HL-60 (cell line): ENCODE measurements at regions not wholly inside any gene's neighbourhood (a gene's known extent, or its start where the extent isn't known, plus 50 kb on each side); places are given as distances from the start of the nearest gene placed in this dataset.

Experiments used
- SPI1 ChIP-seq: IDR thresholded peaks from 2 replicates; pipeline ENCODE4 v1.6.1; 2012; ENCODE audit warnings: low read depth, mild to moderate bottlenecking, borderline replicate concordance
- TF ChIP-seq, protein P1 (sequence below): IDR thresholded peaks from one replicate; pipeline ENCODE4 v1.5.1; 2011; ENCODE audit warnings: low read length, control low read depth, inconsistent platforms; ENCODE audit not compliant: insufficient read depth

DNA sequence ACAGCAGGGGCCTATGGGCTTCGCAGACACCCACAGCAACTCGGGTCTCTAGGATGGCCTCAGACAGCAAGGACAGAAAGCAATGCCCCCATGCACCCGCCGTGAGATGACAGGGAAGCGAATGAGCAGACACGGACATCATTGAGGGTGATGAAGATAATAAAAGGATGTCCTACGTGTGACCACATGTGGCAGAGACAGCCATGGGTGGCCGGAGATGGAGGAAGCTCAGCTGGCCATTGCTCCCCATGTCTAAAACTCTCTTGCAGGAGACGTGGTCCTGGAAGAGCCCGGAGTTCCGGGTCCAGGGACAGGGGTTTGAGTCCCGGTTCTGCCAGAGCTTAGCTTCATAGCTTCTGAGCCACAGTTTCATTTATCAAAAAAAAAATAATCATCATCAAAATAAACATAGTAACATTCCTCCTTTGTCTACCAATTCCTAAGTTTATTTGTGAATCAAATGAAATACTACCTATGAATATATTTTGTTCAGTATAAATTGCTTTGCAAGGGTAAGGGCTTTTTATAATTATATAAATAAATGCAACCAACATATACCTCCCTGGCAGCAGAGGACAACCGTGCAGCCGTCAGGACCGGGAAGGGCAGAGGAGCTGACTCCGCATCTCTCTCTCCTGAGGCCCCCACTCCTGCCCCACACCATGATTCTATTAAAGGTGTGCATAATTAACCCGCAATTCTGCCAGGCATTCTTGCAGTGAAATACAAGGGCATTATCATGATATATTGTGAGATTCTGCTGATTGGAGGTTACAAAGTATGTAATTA is 401.4 kb upstream of the MYT1L start:
- TF ChIP-seq, protein P1, sequence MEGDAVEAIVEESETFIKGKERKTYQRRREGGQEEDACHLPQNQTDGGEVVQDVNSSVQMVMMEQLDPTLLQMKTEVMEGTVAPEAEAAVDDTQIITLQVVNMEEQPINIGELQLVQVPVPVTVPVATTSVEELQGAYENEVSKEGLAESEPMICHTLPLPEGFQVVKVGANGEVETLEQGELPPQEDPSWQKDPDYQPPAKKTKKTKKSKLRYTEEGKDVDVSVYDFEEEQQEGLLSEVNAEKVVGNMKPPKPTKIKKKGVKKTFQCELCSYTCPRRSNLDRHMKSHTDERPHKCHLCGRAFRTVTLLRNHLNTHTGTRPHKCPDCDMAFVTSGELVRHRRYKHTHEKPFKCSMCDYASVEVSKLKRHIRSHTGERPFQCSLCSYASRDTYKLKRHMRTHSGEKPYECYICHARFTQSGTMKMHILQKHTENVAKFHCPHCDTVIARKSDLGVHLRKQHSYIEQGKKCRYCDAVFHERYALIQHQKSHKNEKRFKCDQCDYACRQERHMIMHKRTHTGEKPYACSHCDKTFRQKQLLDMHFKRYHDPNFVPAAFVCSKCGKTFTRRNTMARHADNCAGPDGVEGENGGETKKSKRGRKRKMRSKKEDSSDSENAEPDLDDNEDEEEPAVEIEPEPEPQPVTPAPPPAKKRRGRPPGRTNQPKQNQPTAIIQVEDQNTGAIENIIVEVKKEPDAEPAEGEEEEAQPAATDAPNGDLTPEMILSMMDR = no peak
- TF ChIP-seq SPI1 = no peak
